Epithelial cell of proximal tubule (primary cell): ENCODE measurements at regions not wholly inside any gene's neighbourhood (a gene's known extent, or its start where the extent isn't known, plus 50 kb on each side); places are given as distances from the start of the nearest gene placed in this dataset.

ENCODE experiments used
- DNase-seq: peaks from one replicate; pipeline ENCODE4 v3.0.0-alpha.2; 2011; ENCODE audit warnings: low read depth
- H3K4me3 ChIP-seq: 2 replicates; pipeline ENCODE4 v1.5.1; 2011; ENCODE audit warnings: low read depth, mild to moderate bottlenecking, low read length
- TF ChIP-seq, protein P1 (sequence below): conservative IDR thresholded peaks from 2 replicates; pipeline ENCODE4 v1.5.1; 2012; ENCODE audit warnings: low read depth, mild to moderate bottlenecking, low read length

DNA sequence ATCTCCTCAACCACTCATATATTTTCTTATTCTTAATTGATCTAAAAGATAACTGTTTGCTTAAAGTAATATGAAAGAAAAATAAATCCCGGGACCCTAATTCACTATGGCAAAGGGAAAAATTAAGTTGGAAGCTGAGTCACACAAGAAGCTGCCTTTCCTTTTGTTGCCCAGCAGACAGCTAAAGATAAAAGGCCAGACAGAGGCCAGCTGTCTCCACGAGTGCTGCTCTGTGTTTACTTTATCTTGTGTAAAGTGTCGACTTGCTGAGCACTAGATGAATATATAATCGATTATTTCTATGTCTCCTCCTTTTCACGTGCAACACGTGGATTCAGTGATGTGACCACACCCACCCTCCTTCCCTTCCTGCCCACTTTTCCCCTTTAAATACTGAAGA, 52.8 kb upstream of the NSMCE3 start:
- no peak overlapping the region for H3K4me3 ChIP-seq
- TF ChIP-seq, protein P1, sequence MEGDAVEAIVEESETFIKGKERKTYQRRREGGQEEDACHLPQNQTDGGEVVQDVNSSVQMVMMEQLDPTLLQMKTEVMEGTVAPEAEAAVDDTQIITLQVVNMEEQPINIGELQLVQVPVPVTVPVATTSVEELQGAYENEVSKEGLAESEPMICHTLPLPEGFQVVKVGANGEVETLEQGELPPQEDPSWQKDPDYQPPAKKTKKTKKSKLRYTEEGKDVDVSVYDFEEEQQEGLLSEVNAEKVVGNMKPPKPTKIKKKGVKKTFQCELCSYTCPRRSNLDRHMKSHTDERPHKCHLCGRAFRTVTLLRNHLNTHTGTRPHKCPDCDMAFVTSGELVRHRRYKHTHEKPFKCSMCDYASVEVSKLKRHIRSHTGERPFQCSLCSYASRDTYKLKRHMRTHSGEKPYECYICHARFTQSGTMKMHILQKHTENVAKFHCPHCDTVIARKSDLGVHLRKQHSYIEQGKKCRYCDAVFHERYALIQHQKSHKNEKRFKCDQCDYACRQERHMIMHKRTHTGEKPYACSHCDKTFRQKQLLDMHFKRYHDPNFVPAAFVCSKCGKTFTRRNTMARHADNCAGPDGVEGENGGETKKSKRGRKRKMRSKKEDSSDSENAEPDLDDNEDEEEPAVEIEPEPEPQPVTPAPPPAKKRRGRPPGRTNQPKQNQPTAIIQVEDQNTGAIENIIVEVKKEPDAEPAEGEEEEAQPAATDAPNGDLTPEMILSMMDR, result no peak
- no peak for DNase-seq

DNA sequence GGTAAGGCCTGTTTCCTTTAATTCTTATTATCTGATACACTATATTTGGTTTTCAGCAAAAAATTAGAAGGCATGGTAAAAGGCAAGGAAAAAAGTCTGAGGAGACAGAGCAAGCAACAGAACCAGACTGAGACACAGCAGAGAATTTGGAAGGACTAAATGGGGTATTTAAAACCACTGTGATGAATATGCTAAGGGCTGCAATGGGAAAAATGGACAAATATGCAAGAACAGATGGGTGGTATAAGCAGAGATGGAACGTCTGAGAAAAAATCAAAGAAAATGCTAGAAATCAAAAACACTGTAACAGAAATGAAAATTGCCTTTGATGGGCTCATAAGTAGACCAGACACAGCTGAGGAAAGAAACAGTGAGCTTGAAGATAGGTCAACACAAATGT, 50.8 kb upstream of the NSMCE3 start:
- DNase-seq, result no peak
- TF ChIP-seq, protein P1, result no peak
- H3K4me3 ChIP-seq, result no peak overlapping the region

DNA sequence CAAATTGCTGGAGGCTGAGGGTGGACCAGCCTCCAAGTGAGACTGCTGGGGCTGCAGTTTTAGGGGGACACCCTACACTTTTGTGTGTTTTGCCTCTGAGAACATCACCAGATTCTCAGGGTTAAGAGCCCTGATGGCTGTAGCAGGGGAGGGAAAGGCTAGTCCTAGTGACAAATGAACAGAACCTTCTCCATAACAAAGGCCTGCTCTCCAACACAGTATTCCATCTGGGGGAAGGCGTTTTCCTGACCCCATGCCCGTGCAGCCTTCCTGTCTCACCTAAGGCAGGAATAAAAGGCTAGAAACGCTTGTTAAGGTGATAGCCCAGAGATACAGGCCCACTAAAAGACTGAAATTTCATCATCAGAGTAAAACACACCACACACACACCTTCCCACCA, 50.2 kb upstream of the NSMCE3 start:
- H3K4me3 ChIP-seq, result no peak overlapping the region
- TF ChIP-seq, protein P1, result no peak
- DNase-seq, result no peak
